ENCODE measurements at regions not wholly inside any gene's neighbourhood (a gene's known extent, or its start where the extent isn't known, plus 50 kb on each side); places are given as distances from the start of the nearest gene placed in this dataset.

DNA sequence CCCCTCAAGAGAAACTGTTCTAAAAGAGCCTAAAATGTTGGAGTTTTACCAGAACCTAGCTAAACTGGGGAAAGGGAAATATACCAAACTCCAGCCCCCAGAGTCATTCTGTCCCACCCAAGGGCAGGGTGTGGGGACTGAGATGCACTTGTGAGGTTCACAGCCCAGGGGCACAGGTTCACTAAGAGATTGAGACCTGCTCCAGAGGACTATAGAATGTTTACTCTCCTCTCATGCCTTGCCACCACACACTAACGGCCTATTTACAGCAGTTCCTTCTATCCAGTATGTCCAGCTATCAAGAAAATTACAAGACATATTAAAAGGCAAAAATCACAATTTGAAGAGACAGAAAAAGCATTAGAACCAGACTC, 60.6 kb upstream of the PARP11 start:
- H3K4me1 ChIP-seq (ENCODE audit: control insufficient read depth, insufficient read depth, low read length) = no peaks in the 10 kb centered on the region; the same call in 1 of the 2 replicates
- no peaks in the 10 kb centered on the region for H3K36me3 ChIP-seq (ENCODE audit: control insufficient read depth, insufficient read depth, low read length)
- BruUV-seq (replicated peaks) = no TSS peak
- H3K27me3 ChIP-seq (ENCODE audit: control insufficient read depth, insufficient read depth, low read length) = peaks cover 2% of the 10 kb centered on the region; the same call in 1 of the 2 replicates
- intact Hi-C loops (cut with micrococcal nuclease; ENCODE audit: unreplicated experiment) (no loop called here), in situ Hi-C loops (cut with HindIII; ENCODE audit: low pct_unique_long_range_greater_than_20kb, low sequenced_read_pairs) (no loop called here)
- TF ChIP-seq, protein P1, sequence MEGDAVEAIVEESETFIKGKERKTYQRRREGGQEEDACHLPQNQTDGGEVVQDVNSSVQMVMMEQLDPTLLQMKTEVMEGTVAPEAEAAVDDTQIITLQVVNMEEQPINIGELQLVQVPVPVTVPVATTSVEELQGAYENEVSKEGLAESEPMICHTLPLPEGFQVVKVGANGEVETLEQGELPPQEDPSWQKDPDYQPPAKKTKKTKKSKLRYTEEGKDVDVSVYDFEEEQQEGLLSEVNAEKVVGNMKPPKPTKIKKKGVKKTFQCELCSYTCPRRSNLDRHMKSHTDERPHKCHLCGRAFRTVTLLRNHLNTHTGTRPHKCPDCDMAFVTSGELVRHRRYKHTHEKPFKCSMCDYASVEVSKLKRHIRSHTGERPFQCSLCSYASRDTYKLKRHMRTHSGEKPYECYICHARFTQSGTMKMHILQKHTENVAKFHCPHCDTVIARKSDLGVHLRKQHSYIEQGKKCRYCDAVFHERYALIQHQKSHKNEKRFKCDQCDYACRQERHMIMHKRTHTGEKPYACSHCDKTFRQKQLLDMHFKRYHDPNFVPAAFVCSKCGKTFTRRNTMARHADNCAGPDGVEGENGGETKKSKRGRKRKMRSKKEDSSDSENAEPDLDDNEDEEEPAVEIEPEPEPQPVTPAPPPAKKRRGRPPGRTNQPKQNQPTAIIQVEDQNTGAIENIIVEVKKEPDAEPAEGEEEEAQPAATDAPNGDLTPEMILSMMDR (IDR thresholded peaks at IDR 0.05) = no peak
- TF ChIP-seq, protein P2, sequence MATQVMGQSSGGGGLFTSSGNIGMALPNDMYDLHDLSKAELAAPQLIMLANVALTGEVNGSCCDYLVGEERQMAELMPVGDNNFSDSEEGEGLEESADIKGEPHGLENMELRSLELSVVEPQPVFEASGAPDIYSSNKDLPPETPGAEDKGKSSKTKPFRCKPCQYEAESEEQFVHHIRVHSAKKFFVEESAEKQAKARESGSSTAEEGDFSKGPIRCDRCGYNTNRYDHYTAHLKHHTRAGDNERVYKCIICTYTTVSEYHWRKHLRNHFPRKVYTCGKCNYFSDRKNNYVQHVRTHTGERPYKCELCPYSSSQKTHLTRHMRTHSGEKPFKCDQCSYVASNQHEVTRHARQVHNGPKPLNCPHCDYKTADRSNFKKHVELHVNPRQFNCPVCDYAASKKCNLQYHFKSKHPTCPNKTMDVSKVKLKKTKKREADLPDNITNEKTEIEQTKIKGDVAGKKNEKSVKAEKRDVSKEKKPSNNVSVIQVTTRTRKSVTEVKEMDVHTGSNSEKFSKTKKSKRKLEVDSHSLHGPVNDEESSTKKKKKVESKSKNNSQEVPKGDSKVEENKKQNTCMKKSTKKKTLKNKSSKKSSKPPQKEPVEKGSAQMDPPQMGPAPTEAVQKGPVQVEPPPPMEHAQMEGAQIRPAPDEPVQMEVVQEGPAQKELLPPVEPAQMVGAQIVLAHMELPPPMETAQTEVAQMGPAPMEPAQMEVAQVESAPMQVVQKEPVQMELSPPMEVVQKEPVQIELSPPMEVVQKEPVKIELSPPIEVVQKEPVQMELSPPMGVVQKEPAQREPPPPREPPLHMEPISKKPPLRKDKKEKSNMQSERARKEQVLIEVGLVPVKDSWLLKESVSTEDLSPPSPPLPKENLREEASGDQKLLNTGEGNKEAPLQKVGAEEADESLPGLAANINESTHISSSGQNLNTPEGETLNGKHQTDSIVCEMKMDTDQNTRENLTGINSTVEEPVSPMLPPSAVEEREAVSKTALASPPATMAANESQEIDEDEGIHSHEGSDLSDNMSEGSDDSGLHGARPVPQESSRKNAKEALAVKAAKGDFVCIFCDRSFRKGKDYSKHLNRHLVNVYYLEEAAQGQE (IDR thresholded peaks at IDR 0.05; ENCODE audit: insufficient read depth in 1 of 2, low read depth in 2 of 2, low read length in 1 of 2) = no peak
- TF ChIP-seq TCF7L2 (IDR thresholded peaks at IDR 0.05; ENCODE audit: low read depth, low read length) = no peak
- no peak for TF ChIP-seq POLR2AphosphoS5 (IDR thresholded peaks at IDR 0.05; ENCODE audit: low read depth, low read length)
- no peak for TF ChIP-seq SIN3A (IDR thresholded peaks at IDR 0.05; ENCODE audit: borderline replicate concordance, insufficient read depth, low read depth, low read length)
- no peak overlapping the region for H3K4me3 ChIP-seq (ENCODE audit: low read depth in 2 of 2, low read length in 2 of 2)
- H3K27ac ChIP-seq (ENCODE audit: low read length) = no peak overlapping the region
- DNase-seq (ENCODE audit: low read depth, low spot score) (no peak), ATAC-seq (no peak)
- ChIA-PET POLR2A (no interaction called here), CTCF (no interaction called here)
- no peaks in the 10 kb centered on the region for H3K9me3 ChIP-seq (ENCODE audit: control insufficient read depth, insufficient read depth, low read depth, low read length)

DNA sequence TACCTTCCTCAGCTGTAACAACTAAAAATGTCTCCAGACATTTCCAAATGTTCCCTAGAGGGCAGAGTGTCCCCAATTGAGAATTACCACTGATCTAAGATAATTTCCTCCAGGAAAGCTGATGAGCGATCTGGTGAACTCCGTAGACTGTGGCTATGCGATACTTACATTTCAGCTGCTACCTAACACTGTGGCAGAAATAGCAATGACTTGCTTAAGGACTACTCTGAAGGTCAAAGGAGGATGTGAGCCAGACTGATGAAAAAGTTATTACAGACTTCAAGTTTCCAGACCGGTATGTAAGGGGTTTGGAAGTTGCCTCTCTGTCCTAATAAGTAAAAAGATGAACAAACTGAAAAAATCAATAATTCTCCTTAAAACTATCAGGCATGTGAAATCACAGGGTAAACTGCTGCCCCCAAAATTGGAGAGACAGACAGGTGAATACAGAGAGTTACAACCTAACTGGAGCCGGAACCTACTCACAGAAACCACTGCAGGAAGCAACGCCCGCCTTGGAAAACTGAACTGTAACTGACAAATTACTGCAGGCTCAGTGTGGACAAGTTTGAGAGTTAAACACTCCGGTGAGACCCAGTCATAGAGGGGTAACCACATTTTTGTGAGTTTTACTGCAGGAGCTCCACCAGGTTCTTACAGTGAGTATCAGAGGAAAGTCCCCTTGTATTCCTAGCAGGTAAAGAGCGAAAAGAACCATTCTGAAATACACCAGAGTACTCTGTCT, 60.0 kb upstream of the PARP11 start:
- CTCF ChIA-PET = no interaction called here
- intact Hi-C loops (cut with micrococcal nuclease; ENCODE audit: unreplicated experiment) = no loop called here

More for the DNA sequence above, 60.0 kb upstream of the PARP11 start:
- no peak overlapping the region for H3K4me3 ChIP-seq (ENCODE audit: low read depth in 2 of 2, low read length in 2 of 2)
- peaks cover 2% of the 10 kb centered on the region; the same call in 1 of the 2 replicates for H3K27me3 ChIP-seq (ENCODE audit: control insufficient read depth, insufficient read depth, low read length)
- H3K9me3 ChIP-seq (ENCODE audit: control insufficient read depth, insufficient read depth, low read depth, low read length) = no peaks in the 10 kb centered on the region
- BruUV-seq (replicated peaks) = no TSS peak
- TF ChIP-seq, protein P1 (IDR thresholded peaks at IDR 0.05) = no peak
- TF ChIP-seq POLR2AphosphoS5 (IDR thresholded peaks at IDR 0.05; ENCODE audit: low read depth, low read length) (no peak), SIN3A (IDR thresholded peaks at IDR 0.05; ENCODE audit: borderline replicate concordance, insufficient read depth, low read depth, low read length) (no peak), TCF7L2 (IDR thresholded peaks at IDR 0.05; ENCODE audit: low read depth, low read length) (no peak)
- TF ChIP-seq, protein P2 (IDR thresholded peaks at IDR 0.05; ENCODE audit: insufficient read depth in 1 of 2, low read depth in 2 of 2, low read length in 1 of 2) = no peak
- POLR2A ChIA-PET = no interaction called here
- no peaks in the 10 kb centered on the region; the same call in 1 of the 2 replicates for H3K4me1 ChIP-seq (ENCODE audit: control insufficient read depth, insufficient read depth, low read length)
- ATAC-seq (no peak), DNase-seq (ENCODE audit: low read depth, low spot score) (no peak)
- H3K27ac ChIP-seq (ENCODE audit: low read length) = no peak overlapping the region
- no peaks in the 10 kb centered on the region for H3K36me3 ChIP-seq (ENCODE audit: control insufficient read depth, insufficient read depth, low read length)
- in situ Hi-C loops (cut with HindIII; ENCODE audit: low pct_unique_long_range_greater_than_20kb, low sequenced_read_pairs) = no loop called here
